ENCODE measurements at regions not wholly inside any gene's neighbourhood (a gene's known extent, or its start where the extent isn't known, plus 50 kb on each side); places are given as distances from the start of the nearest gene placed in this dataset.
"Not testable (repeated sequence)": the region's sequence is repeated elsewhere in the genome, so short reads cannot be mapped to it uniquely, and the experiment has no call there.

- H3K4me3 ChIP-seq (replicated peaks in 1 of 2; ENCODE audit: low read depth in 2 of 2, low read length in 2 of 2) = no peak overlapping the region
- no peak for TF ChIP-seq CTCF (IDR thresholded peaks at IDR 0.05; ENCODE audit: low read depth, low read length)
- DNase-seq (ENCODE audit: low read depth in 2 of 2) = no peak
Measured at GRCh38 chr16:66245072-66245471, 121.4 kb upstream of the CDH5 start.

- DNase-seq (ENCODE audit: low read depth in 2 of 2) = no peak
- no peak overlapping the region for H3K4me3 ChIP-seq (replicated peaks in 1 of 2; ENCODE audit: low read depth in 2 of 2, low read length in 2 of 2)
- no peak for TF ChIP-seq CTCF (IDR thresholded peaks at IDR 0.05; ENCODE audit: low read depth, low read length)
Measured at GRCh38 chr16:66242672-66243071, 123.8 kb upstream of the CDH5 start.

GRCh38 chr16:66242206-66242605, 124.3 kb upstream of the CDH5 start:
- DNase-seq (ENCODE audit: low read depth in 2 of 2) = peak in 1 of 2 donors; percentile 24
- not testable (repeated sequence) for H3K4me3 ChIP-seq (replicated peaks in 1 of 2; ENCODE audit: low read depth in 2 of 2, low read length in 2 of 2)

GRCh38 chr16:66240631-66241395, 125.7 kb upstream of the CDH5 start:
- no peak overlapping the region for H3K4me3 ChIP-seq (replicated peaks in 1 of 2; ENCODE audit: low read depth in 2 of 2, low read length in 2 of 2)
- peak in 1 of 2 donors; percentile 27 for DNase-seq (ENCODE audit: low read depth in 2 of 2)
- TF ChIP-seq CTCF (IDR thresholded peaks at IDR 0.05; ENCODE audit: low read depth, low read length) = no peak

- DNase-seq (ENCODE audit: low read depth in 2 of 2) = no peak
- H3K4me3 ChIP-seq (replicated peaks in 1 of 2; ENCODE audit: low read depth in 2 of 2, low read length in 2 of 2) = no peak overlapping the region
- TF ChIP-seq CTCF (IDR thresholded peaks at IDR 0.05; ENCODE audit: low read depth, low read length) = no peak
Measured at GRCh38 chr16:66240088-66240487, 126.4 kb upstream of the CDH5 start.

- no peak for TF ChIP-seq CTCF (IDR thresholded peaks at IDR 0.05; ENCODE audit: low read depth, low read length)
- H3K4me3 ChIP-seq (replicated peaks in 1 of 2; ENCODE audit: low read depth in 2 of 2, low read length in 2 of 2) = no peak overlapping the region
- DNase-seq (ENCODE audit: low read depth in 2 of 2) = no peak
Measured at GRCh38 chr16:66238696-66239095, 127.8 kb upstream of the CDH5 start.

- no peak overlapping the region for H3K4me3 ChIP-seq (replicated peaks in 1 of 2; ENCODE audit: low read depth in 2 of 2, low read length in 2 of 2)
- TF ChIP-seq CTCF (IDR thresholded peaks at IDR 0.05; ENCODE audit: low read depth, low read length) = no peak
- no peak for DNase-seq (ENCODE audit: low read depth in 2 of 2)
Measured at GRCh38 chr16:66236301-66236700, 130.2 kb upstream of the CDH5 start.

Data from cardiac fibroblast (primary cell).